Ovary (tissue), 7 donors: ENCODE measurements at regions not wholly inside any gene's neighbourhood (a gene's known extent, or its start where the extent isn't known, plus 50 kb on each side); places are given as distances from the start of the nearest gene placed in this dataset.

ENCODE experiments used
- DNase-seq, 5 donors: peaks; one replicate each; pipeline ENCODE4 v3.0.0-alpha.2; 2019 to 2020
- H3K27ac ChIP-seq, 2 donors: fragments of 200-600 bp; one replicate each; pipeline versions ENCODE4 v1.5.1 to v1.8.0; 2019 to 2022
- H3K27me3 ChIP-seq: fragments of 200-600 bp; one replicate; pipeline ENCODE4 v1.8.0; 2022
- H3K36me3 ChIP-seq: fragments of 200-600 bp; sonication (generic); one replicate; pipeline ENCODE4 v1.5.1; 2019
- H3K4me1 ChIP-seq: one replicate; pipeline ENCODE4 v1.8.1; 2013; ENCODE audit warnings: mild to moderate bottlenecking, moderate library complexity; ENCODE audit not compliant: insufficient read depth
- H3K4me3 ChIP-seq: fragments of 200-600 bp; sonication (generic); one replicate; pipeline ENCODE4 v1.5.1; 2017
- H3K9me3 ChIP-seq, 2 donors: fragments of 200-600 bp in 1 of 2; sonication (generic) in 1 of 2; one replicate each; pipeline versions ENCODE4 v1.5.1 to v1.8.1; 2013 to 2019; ENCODE audit warnings: mild to moderate bottlenecking in 1 of 2, moderate library complexity in 1 of 2
- CTCF ChIP-seq, 3 donors: fragments of 450-650 bp in 2 of 3; fragments of 200-600 bp in 1 of 3; IDR thresholded peaks; one replicate each; pipeline versions ENCODE4 v1.5.1 to v1.8.0; 2016 to 2022; ENCODE audit warnings: antibody characterized with exemption in 3 of 3, mild to moderate bottlenecking in 1 of 3
- EP300 ChIP-seq: sonication (generic); formaldehyde crosslinking; IDR thresholded peaks from one replicate; pipeline ENCODE4 v1.6.1; 2017; ENCODE audit warnings: antibody characterized with exemption
- POLR2A ChIP-seq: fragments of 450-650 bp; IDR thresholded peaks from one replicate; pipeline ENCODE4 v1.6.1; 2017; ENCODE audit warnings: antibody characterized with exemption, mild to moderate bottlenecking, moderate library complexity
- WGBS, 3 donors: extraction: QIAGEN DNeasy Blood & Tissue Kit in 1 of 3; methylation state at CpG; one replicate each; pipeline versions ENCODE4 v1.1.5 to v1.1.7; 2013 to 2017; 5-methylcytosine and 5-hydroxymethylcytosine counted together
- intact Hi-C, 4 donors: fragments of 100-400 bp; cut with DNase I; formaldehyde crosslinking; loops; one replicate each; pipeline versions ENCODE4 v1.11.0 to v1.15.1; 2022 to 2023
- donor health status: DM: no; HTN: no; CAD: no; lungs with moderate emphysema.
- donor health status: DM: no; HTN: no; CAD: no.
- donor health status: Bipolar disorder and iron deficiency.
- donor health status: DM: no; HTN: no; CAD: no.
- donor health status: DM: yes; HTN: yes; CAD: no.

GRCh38 chr17:73895157-73895556 lies 250.9 kb upstream of the SDK2 start:
- TF ChIP-seq POLR2A (no peak), CTCF (IDR thresholded peaks at IDR 0.05) (no peak), EP300 (no peak)
- Histone ChIP-seq H3K27me3 (no peaks in the 10 kb centered on the region), H3K27ac (no peak overlapping the region), H3K4me1 (no peaks in the 10 kb centered on the region), H3K4me3 (no peak overlapping the region), H3K9me3 (peaks cover 0 to 4% of the 10 kb centered on the region in 2 donors), H3K36me3 (no peaks in the 10 kb centered on the region)
- no peak for DNase-seq
- intact Hi-C loops: no loop called here
- 58 to 70% (median 63%) methylated on average over 6 of the region's 6 CpGs for WGBS, 3 donors

GRCh38 chr17:73896966-73897365 lies 252.7 kb upstream of the SDK2 start:
- Histone ChIP-seq H3K36me3 (no peaks in the 10 kb centered on the region), H3K27ac (no peak overlapping the region), H3K4me3 (no peak overlapping the region), H3K9me3 (peaks cover 0 to 4% of the 10 kb centered on the region in 2 donors), H3K4me1 (peaks cover 5% of the 10 kb centered on the region), H3K27me3 (no peaks in the 10 kb centered on the region)
- intact Hi-C loops: no loop called here
- 49 to 51% (median 50%) methylated on average over 4 of the region's 4 CpGs for WGBS, 3 donors
- no peak for DNase-seq
- TF ChIP-seq EP300: no peak
- TF ChIP-seq CTCF (IDR thresholded peaks at IDR 0.05): no peak
- TF ChIP-seq POLR2A: no peak

- Histone ChIP-seq H3K36me3 (no peaks in the 10 kb centered on the region), H3K27me3 (no peaks in the 10 kb centered on the region), H3K4me1 (peaks cover 5% of the 10 kb centered on the region), H3K27ac (no peak overlapping the region), H3K4me3 (no peak overlapping the region), H3K9me3 (no peaks in the 10 kb centered on the region)
- no peak for DNase-seq
- intact Hi-C loops: no loop called here
- 92 to 95% (median 94%) methylated on average over 8 of the region's 8 CpGs for WGBS, 3 donors
- no peak for TF ChIP-seq EP300
- no peak for TF ChIP-seq CTCF (IDR thresholded peaks at IDR 0.05)
- no peak for TF ChIP-seq POLR2A
Observed at GRCh38 chr17:73899839-73900238, 255.6 kb upstream of the SDK2 start.

GRCh38 chr17:73900516-73900915 lies 256.3 kb upstream of the SDK2 start:
- Histone ChIP-seq H3K9me3 (no peaks in the 10 kb centered on the region), H3K27ac (no peak overlapping the region), H3K27me3 (no peaks in the 10 kb centered on the region), H3K4me1 (peaks cover 5% of the 10 kb centered on the region), H3K36me3 (no peaks in the 10 kb centered on the region), H3K4me3 (no peak overlapping the region)
- intact Hi-C loops: no loop called here
- WGBS, 3 donors: 66 to 74% (median 71%) methylated on average over 7 of the region's 7 CpGs
- no peak for DNase-seq
- TF ChIP-seq CTCF (IDR thresholded peaks at IDR 0.05): no peak
- no peak for TF ChIP-seq EP300
- TF ChIP-seq POLR2A: no peak

- no peak for TF ChIP-seq POLR2A
- no peak for TF ChIP-seq CTCF (IDR thresholded peaks at IDR 0.05)
- TF ChIP-seq EP300: no peak
- WGBS, 3 donors: 78 to 88% (median 83%) methylated on average over 2 of the region's 2 CpGs
- no peaks in the 10 kb centered on the region for H3K36me3 ChIP-seq
- intact Hi-C loops: no loop called here
- no peaks in the 10 kb centered on the region for H3K9me3 ChIP-seq
- H3K27ac ChIP-seq: no peak overlapping the region
- H3K4me3 ChIP-seq: no peak overlapping the region
- peaks cover 5% of the 10 kb centered on the region for H3K4me1 ChIP-seq
- DNase-seq: no peak
- H3K27me3 ChIP-seq: no peaks in the 10 kb centered on the region
Observed at GRCh38 chr17:73901249-73901648, 257.0 kb upstream of the SDK2 start.
